ENCODE measurements at regions not wholly inside any gene's neighbourhood (a gene's known extent, or its start where the extent isn't known, plus 50 kb on each side); places are given as distances from the start of the nearest gene placed in this dataset.
"Not testable (repeated sequence)": the region's sequence is repeated elsewhere in the genome, so short reads cannot be mapped to it uniquely, and the experiment has no call there.

- Histone ChIP-seq H3K79me2 (ENCODE audit: insufficient read depth, low read length) (no peaks in the 10 kb centered on the region), H2AFZ (ENCODE audit: low read depth, low read length) (no peak overlapping the region), H3K9ac (ENCODE audit: low read depth, low read length) (no peak overlapping the region), H3K36me3 (ENCODE audit: insufficient read depth, low read length) (no peaks in the 10 kb centered on the region), H4K20me1 (ENCODE audit: insufficient read depth, low read length) (no peaks in the 10 kb centered on the region), H3K4me2 (ENCODE audit: insufficient read depth, low read length) (no peak overlapping the region), H3K9me3 (ENCODE audit: insufficient read depth, low read length, severe bottlenecking) (no peaks in the 10 kb centered on the region), H3K4me3 (ENCODE audit: low read depth in 1 of 2, low read length in 2 of 2) (no peak overlapping the region), H3K4me1 (ENCODE audit: insufficient read depth, low read length) (no peaks in the 10 kb centered on the region), H3K27ac (ENCODE audit: low read length) (no peak overlapping the region), H3K27me3 (ENCODE audit: insufficient read depth, low read length, poor library complexity) (no peaks in the 10 kb centered on the region)
- DNase-seq (no peak), ATAC-seq (ENCODE audit: insufficient read depth, low read depth) (no peak)
- TF ChIP-seq CTCF (IDR thresholded peaks at IDR 0.05; ENCODE audit: borderline replicate concordance, extremely low read depth, low read length, poor library complexity, severe bottlenecking) (no peak), EZH2 (IDR thresholded peaks at IDR 0.05; ENCODE audit: borderline replicate concordance, low read depth, low read length, severe bottlenecking) (no peak)
Observed at GRCh38 chr4:127364911-127365310, 267.8 kb upstream of the INTU start.

GRCh38 chr4:127370604-127371003, 262.2 kb upstream of the INTU start:
- Histone ChIP-seq H3K27me3 (ENCODE audit: insufficient read depth, low read length, poor library complexity) (no peaks in the 10 kb centered on the region), H3K79me2 (ENCODE audit: insufficient read depth, low read length) (no peaks in the 10 kb centered on the region), H3K4me1 (ENCODE audit: insufficient read depth, low read length) (no peaks in the 10 kb centered on the region), H3K27ac (ENCODE audit: low read length) (no peak overlapping the region), H3K9me3 (ENCODE audit: insufficient read depth, low read length, severe bottlenecking) (no peaks in the 10 kb centered on the region), H3K9ac (ENCODE audit: low read depth, low read length) (no peak overlapping the region), H4K20me1 (ENCODE audit: insufficient read depth, low read length) (no peaks in the 10 kb centered on the region), H3K4me3 (ENCODE audit: low read depth in 1 of 2, low read length in 2 of 2) (no peak overlapping the region), H3K36me3 (ENCODE audit: insufficient read depth, low read length) (no peaks in the 10 kb centered on the region), H2AFZ (ENCODE audit: low read depth, low read length) (no peak overlapping the region), H3K4me2 (ENCODE audit: insufficient read depth, low read length) (no peak overlapping the region)
- no peak for ATAC-seq (ENCODE audit: insufficient read depth, low read depth)
- no peak for DNase-seq
- TF ChIP-seq CTCF (IDR thresholded peaks at IDR 0.05; ENCODE audit: borderline replicate concordance, extremely low read depth, low read length, poor library complexity, severe bottlenecking) (no peak), EZH2 (IDR thresholded peaks at IDR 0.05; ENCODE audit: borderline replicate concordance, low read depth, low read length, severe bottlenecking) (no peak)

GRCh38 chr4:127379499-127379898, 253.3 kb upstream of the INTU start:
- H3K36me3 ChIP-seq (ENCODE audit: insufficient read depth, low read length): no peaks in the 10 kb centered on the region
- no peak overlapping the region for H3K27ac ChIP-seq (ENCODE audit: low read length)
- H4K20me1 ChIP-seq (ENCODE audit: insufficient read depth, low read length): no peaks in the 10 kb centered on the region
- no peak overlapping the region for H2AFZ ChIP-seq (ENCODE audit: low read depth, low read length)
- no peaks in the 10 kb centered on the region for H3K79me2 ChIP-seq (ENCODE audit: insufficient read depth, low read length)
- H3K9ac ChIP-seq (ENCODE audit: low read depth, low read length): no peak overlapping the region
- no peaks in the 10 kb centered on the region for H3K27me3 ChIP-seq (ENCODE audit: insufficient read depth, low read length, poor library complexity)
- H3K9me3 ChIP-seq (ENCODE audit: insufficient read depth, low read length, severe bottlenecking): no peaks in the 10 kb centered on the region
- TF ChIP-seq EZH2 (IDR thresholded peaks at IDR 0.05; ENCODE audit: borderline replicate concordance, low read depth, low read length, severe bottlenecking) (no peak), CTCF (IDR thresholded peaks at IDR 0.05; ENCODE audit: borderline replicate concordance, extremely low read depth, low read length, poor library complexity, severe bottlenecking) (no peak)
- no peak for DNase-seq
- H3K4me2 ChIP-seq (ENCODE audit: insufficient read depth, low read length): no peak overlapping the region
- no peak for ATAC-seq (ENCODE audit: insufficient read depth, low read depth)
- H3K4me3 ChIP-seq (ENCODE audit: low read depth in 1 of 2, low read length in 2 of 2): no peak overlapping the region
- no peaks in the 10 kb centered on the region for H3K4me1 ChIP-seq (ENCODE audit: insufficient read depth, low read length)

GRCh38 chr4:127379948-127380347, 252.8 kb upstream of the INTU start:
- not testable (repeated sequence) for H3K4me3 ChIP-seq (ENCODE audit: low read depth in 1 of 2, low read length in 2 of 2); DNase-seq

More at GRCh38 chr4:127379948-127380347, 252.8 kb upstream of the INTU start:
- H2AFZ ChIP-seq (ENCODE audit: low read depth, low read length); H3K4me2 ChIP-seq (ENCODE audit: insufficient read depth, low read length); H4K20me1 ChIP-seq (ENCODE audit: insufficient read depth, low read length); H3K79me2 ChIP-seq (ENCODE audit: insufficient read depth, low read length); ATAC-seq (ENCODE audit: insufficient read depth, low read depth); H3K4me1 ChIP-seq (ENCODE audit: insufficient read depth, low read length); H3K27ac ChIP-seq (ENCODE audit: low read length); H3K36me3 ChIP-seq (ENCODE audit: insufficient read depth, low read length); H3K9ac ChIP-seq (ENCODE audit: low read depth, low read length); H3K27me3 ChIP-seq (ENCODE audit: insufficient read depth, low read length, poor library complexity); H3K9me3 ChIP-seq (ENCODE audit: insufficient read depth, low read length, severe bottlenecking): not testable (repeated sequence)
